OCI-LY7 (cell line): ENCODE measurements at regions not wholly inside any gene's neighbourhood (a gene's known extent, or its start where the extent isn't known, plus 50 kb on each side); places are given as distances from the start of the nearest gene placed in this dataset.

Experiments
- BruUV-seq: library from RNA; stranded (reverse); fragments of 400-500 nt; replicated peaks from 2 replicates; lab custom pipeline; 2021; lab: Mats Ljungman, UMichigan
- CTCF ChIA-PET: fragments of 300-600 bp; sonication (Branson Sonifier 250); formaldehyde crosslinking; loops from one replicate; lab custom pipeline; 2022; ENCODE audit warnings: antibody characterized with exemption; ENCODE audit not compliant: unreplicated experiment; lab: Charles Lee
- POLR2A ChIA-PET: fragments of 300-600 bp; sonication (Branson Sonifier 250); formaldehyde crosslinking; loops from one replicate; lab custom pipeline; 2022; ENCODE audit warnings: antibody characterized with exemption; lab: Charles Lee
- DNase-seq: peaks from one replicate; pipeline ENCODE4 v3.0.0-alpha.2; 2015; ENCODE audit warnings: low spot score
- H2AFZ ChIP-seq: fragments of 200-600 bp; sonication (generic), shearing (Covaris generic); 2 replicates; pipeline ENCODE4 v1.6.1; 2014; ENCODE audit warnings: mild to moderate bottlenecking, antibody characterized with exemption, low read length, moderate library complexity
- H3K27ac ChIP-seq: fragments of 200-600 bp; sonication (generic); 2 replicates; pipeline ENCODE4 v1.5.1; 2014; ENCODE audit warnings: mixed run types, low read depth, mild to moderate bottlenecking, moderate library complexity, low read length, inconsistent platforms; ENCODE audit not compliant: poor library complexity, severe bottlenecking
- H3K36me3 ChIP-seq: fragments of 200-600 bp; sonication (generic); 2 replicates; pipeline ENCODE4 v1.6.1; 2014; ENCODE audit warnings: mild to moderate bottlenecking, antibody characterized with exemption, low read length, moderate library complexity, mixed read lengths; ENCODE audit not compliant: insufficient read depth
- H3K4me1 ChIP-seq: fragments of 200-600 bp; sonication (generic); 2 replicates; pipeline ENCODE4 v1.5.1; 2014; ENCODE audit warnings: mild to moderate bottlenecking, low read length; ENCODE audit not compliant: insufficient read depth, poor library complexity, severe bottlenecking
- H3K4me2 ChIP-seq: fragments of 200-600 bp; sonication (generic); 2 replicates; pipeline ENCODE4 v1.6.1; 2014; ENCODE audit warnings: mild to moderate bottlenecking, low read length
- H3K4me3 ChIP-seq: fragments of 200-600 bp; sonication (generic); 2 replicates; pipeline ENCODE4 v1.5.1; 2014; ENCODE audit warnings: mild to moderate bottlenecking, low read depth, low read length; ENCODE audit not compliant: poor library complexity, severe bottlenecking
- H3K79me2 ChIP-seq: fragments of 200-600 bp; sonication (generic); 2 replicates; pipeline ENCODE4 v1.6.1; 2016; ENCODE audit warnings: low read depth, mild to moderate bottlenecking, low read length, moderate library complexity, mixed read lengths; ENCODE audit not compliant: insufficient read depth
- H3K9me2 ChIP-seq: fragments of 200-600 bp; sonication (generic); 2 replicates; pipeline ENCODE4 v1.6.1; 2016; ENCODE audit warnings: mild to moderate bottlenecking, low read length, mixed read lengths; ENCODE audit not compliant: insufficient read depth
- H3K9me3 ChIP-seq: fragments of 200-600 bp; sonication (generic); 2 replicates; pipeline ENCODE4 v1.6.1; 2014; ENCODE audit warnings: mild to moderate bottlenecking, mixed run types, low read length, mixed read lengths
- H4K20me1 ChIP-seq: fragments of 200-600 bp; sonication (generic); 2 replicates; pipeline ENCODE4 v1.6.1; 2014; ENCODE audit warnings: mild to moderate bottlenecking, antibody characterized with exemption, low read length, moderate library complexity, mixed read lengths; ENCODE audit not compliant: insufficient read depth
- CTCF ChIP-seq: fragments of 200-600 bp; sonication (generic); conservative IDR thresholded peaks from 2 replicates; pipeline ENCODE4 v1.5.1; 2014; ENCODE audit warnings: mild to moderate bottlenecking, antibody characterized with exemption, low read length, moderate library complexity, mixed read lengths
- EZH2phosphoT487 ChIP-seq: fragments of 200-600 bp; sonication (generic); IDR thresholded peaks from 2 replicates; pipeline ENCODE4 v1.6.1; 2018; ENCODE audit warnings: low read depth, borderline replicate concordance, mild to moderate bottlenecking, mixed run types, antibody characterized with exemption, low read length, moderate library complexity, mixed read lengths
- intact Hi-C: fragments of 100-400 bp; cut with micrococcal nuclease; formaldehyde crosslinking; loops from one replicate; pipeline ENCODE4 v1.10.0; 2022; ENCODE audit not compliant: unreplicated experiment

- Histone ChIP-seq H3K9me2 (no peaks in the 10 kb centered on the region), H2AFZ (no peak overlapping the region), H3K36me3 (no peaks in the 10 kb centered on the region), H3K4me3 (no peak overlapping the region), H3K27ac (no peak overlapping the region), H3K4me1 (no peaks in the 10 kb centered on the region), H4K20me1 (no peaks in the 10 kb centered on the region), H3K9me3 (no peaks in the 10 kb centered on the region), H3K79me2 (no peaks in the 10 kb centered on the region), H3K4me2 (no peak overlapping the region)
- POLR2A ChIA-PET = no interaction called here
- intact Hi-C loops = no loop called here
- DNase-seq = no peak
- no peak for TF ChIP-seq EZH2phosphoT487
- TF ChIP-seq CTCF = no peak
- CTCF ChIA-PET = no interaction called here
- no TSS peak for BruUV-seq
These were observed 838.2 kb upstream of the POM121L12 start for GRCh38 chr7:52197221-52197620.

GRCh38 chr7:52195664-52196063, 839.8 kb upstream of the POM121L12 start:
- ChIA-PET CTCF (no interaction called here), POLR2A (interaction anchor here (0.5 kb wide), 1 partner anchor 715 kb away, joined by 3 read pairs; no protein-coding TSS in a partner anchor)
- DNase-seq = no peak

More at GRCh38 chr7:52195664-52196063, 839.8 kb upstream of the POM121L12 start:
- Histone ChIP-seq H3K27ac (no peak overlapping the region), H3K9me3 (no peaks in the 10 kb centered on the region), H2AFZ (no peak overlapping the region), H3K79me2 (no peaks in the 10 kb centered on the region), H4K20me1 (no peaks in the 10 kb centered on the region), H3K36me3 (no peaks in the 10 kb centered on the region), H3K4me2 (no peak overlapping the region), H3K4me1 (no peaks in the 10 kb centered on the region), H3K4me3 (no peak overlapping the region), H3K9me2 (no peaks in the 10 kb centered on the region)
- intact Hi-C loops = no loop called here
- BruUV-seq = no TSS peak
- TF ChIP-seq CTCF = no peak
- no peak for TF ChIP-seq EZH2phosphoT487
